Esophagus squamous epithelium (tissue), 4 donors: ENCODE measurements at regions not wholly inside any gene's neighbourhood (a gene's known extent, or its start where the extent isn't known, plus 50 kb on each side); places are given as distances from the start of the nearest gene placed in this dataset.

Experiments
- CTCF ChIP-seq, 6 experiments: fragments of 450-650 bp in 4 of 6; fragments of 200-600 bp in 2 of 6; sonication (generic) in 2 of 6; IDR thresholded peaks; one replicate each; pipeline ENCODE4 v1.5.1; 2016 to 2019; ENCODE audit warnings: antibody characterized with exemption in 6 of 6, mild to moderate bottlenecking in 4 of 6, moderate library complexity in 4 of 6
- POLR2A ChIP-seq, 4 donors: fragments of 450-650 bp; IDR thresholded peaks; one replicate each; pipeline ENCODE4 v1.6.1; 2017; ENCODE audit warnings: antibody characterized with exemption in 4 of 4, mild to moderate bottlenecking in 4 of 4, moderate library complexity in 3 of 4

GRCh38 chr9:126203313-126203712, 123.3 kb upstream of the MVB12B start:
- TF ChIP-seq CTCF (IDR thresholded peaks at IDR 0.05) (no peak), POLR2A (IDR thresholded peaks at IDR 0.05) (no peak)
